IMR-90 (cell line): ENCODE measurements at regions not wholly inside any gene's neighbourhood (a gene's known extent, or its start where the extent isn't known, plus 50 kb on each side); places are given as distances from the start of the nearest gene placed in this dataset.
A peak's percentile ranks its signal among the peaks of the same experiment; 100 is the strongest.

Experiments
- BHLHE40 ChIP-seq: fragments of 150-350 bp; IDR thresholded peaks from 2 replicates; pipeline ENCODE4 v1.6.1; 2016; ENCODE audit warnings: mild to moderate bottlenecking, low read depth, low read length
- CEBPB ChIP-seq: IDR thresholded peaks from 2 replicates; pipeline ENCODE4 v1.6.1; 2012; ENCODE audit warnings: low read depth, low read length, improper control_type of control experiment
- CHD1 ChIP-seq: IDR thresholded peaks from 2 replicates; pipeline ENCODE4 v1.6.1; 2012; ENCODE audit warnings: low read depth, low read length, improper control_type of control experiment
- FOS ChIP-seq: fragments of 150-350 bp; IDR thresholded peaks from 2 replicates; pipeline ENCODE4 v1.6.1; 2016; ENCODE audit warnings: low read depth, low read length
- MAFK ChIP-seq: IDR thresholded peaks from 2 replicates; pipeline ENCODE4 v1.6.1; 2012; ENCODE audit warnings: low read depth, low read length, improper control_type of control experiment
- MXI1 ChIP-seq: IDR thresholded peaks from 2 replicates; pipeline ENCODE4 v1.6.1; 2012; ENCODE audit warnings: low read depth, mild to moderate bottlenecking, low read length, moderate library complexity, borderline replicate concordance
- NFE2L2 ChIP-seq: fragments of 150-350 bp; IDR thresholded peaks from 2 replicates; pipeline ENCODE4 v1.6.1; 2016; ENCODE audit warnings: low read depth, mild to moderate bottlenecking, low read length
- POLR2A ChIP-seq: IDR thresholded peaks from 2 replicates; pipeline ENCODE4 v1.6.1; 2012; ENCODE audit warnings: mild to moderate bottlenecking, low read depth, low read length
- RAD21 ChIP-seq: IDR thresholded peaks from 2 replicates; pipeline ENCODE4 v1.6.1; 2012; ENCODE audit warnings: low read length, improper control_type of control experiment
- RCOR1 ChIP-seq: IDR thresholded peaks from 2 replicates; pipeline ENCODE4 v1.6.1; 2012; ENCODE audit warnings: mild to moderate bottlenecking, low read length, improper control_type of control experiment; ENCODE audit not compliant: insufficient replicate concordance
- RFX5 ChIP-seq: IDR thresholded peaks from 2 replicates; pipeline ENCODE4 v1.8.0; 2012; ENCODE audit warnings: low read depth, mild to moderate bottlenecking, low read length, moderate library complexity
- SMC3 ChIP-seq: fragments of 150-350 bp; IDR thresholded peaks from 2 replicates; pipeline ENCODE4 v1.6.1; 2016; ENCODE audit warnings: low read depth, mild to moderate bottlenecking, antibody characterized with exemption, low read length, moderate library complexity
- TF ChIP-seq, protein P1 (sequence below): conservative IDR thresholded peaks from 2 replicates; pipeline ENCODE4 v1.5.1; 2012; ENCODE audit warnings: mild to moderate bottlenecking, low read depth, low read length, improper control_type of control experiment
- TF ChIP-seq, protein P2 (sequence below): fragments of 150-350 bp; IDR thresholded peaks from 2 replicates; pipeline ENCODE4 v1.6.1; 2017; ENCODE audit warnings: mild to moderate bottlenecking, antibody characterized with exemption, low read length, low read depth

DNA sequence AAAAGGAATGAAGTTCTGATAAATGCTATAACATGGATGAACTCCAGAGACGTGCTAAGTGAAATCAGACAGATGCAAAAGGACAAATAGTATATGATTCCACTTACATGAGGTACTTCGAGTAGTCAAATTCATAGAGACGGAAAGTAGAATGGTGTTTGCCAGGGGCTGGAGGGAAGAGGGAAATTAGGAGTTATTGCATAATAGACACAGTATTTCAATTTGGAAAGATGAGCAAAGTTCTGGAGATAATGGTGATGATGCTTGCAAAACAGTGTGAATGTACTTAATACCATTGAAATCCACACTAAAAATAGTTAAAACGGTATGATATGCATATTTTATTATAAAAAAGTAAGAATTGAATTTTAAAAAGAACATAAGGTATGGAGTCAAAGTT is 84.9 kb upstream of the STXBP5 start:
- TF ChIP-seq POLR2A (no peak), NFE2L2 (no peak), RAD21 (no peak), BHLHE40 (no peak), MXI1 (no peak), SMC3 (no peak), CEBPB (peak; percentile 44), FOS (no peak), MAFK (no peak), CHD1 (no peak), RCOR1 (no peak), RFX5 (no peak)
- TF ChIP-seq, protein P1, sequence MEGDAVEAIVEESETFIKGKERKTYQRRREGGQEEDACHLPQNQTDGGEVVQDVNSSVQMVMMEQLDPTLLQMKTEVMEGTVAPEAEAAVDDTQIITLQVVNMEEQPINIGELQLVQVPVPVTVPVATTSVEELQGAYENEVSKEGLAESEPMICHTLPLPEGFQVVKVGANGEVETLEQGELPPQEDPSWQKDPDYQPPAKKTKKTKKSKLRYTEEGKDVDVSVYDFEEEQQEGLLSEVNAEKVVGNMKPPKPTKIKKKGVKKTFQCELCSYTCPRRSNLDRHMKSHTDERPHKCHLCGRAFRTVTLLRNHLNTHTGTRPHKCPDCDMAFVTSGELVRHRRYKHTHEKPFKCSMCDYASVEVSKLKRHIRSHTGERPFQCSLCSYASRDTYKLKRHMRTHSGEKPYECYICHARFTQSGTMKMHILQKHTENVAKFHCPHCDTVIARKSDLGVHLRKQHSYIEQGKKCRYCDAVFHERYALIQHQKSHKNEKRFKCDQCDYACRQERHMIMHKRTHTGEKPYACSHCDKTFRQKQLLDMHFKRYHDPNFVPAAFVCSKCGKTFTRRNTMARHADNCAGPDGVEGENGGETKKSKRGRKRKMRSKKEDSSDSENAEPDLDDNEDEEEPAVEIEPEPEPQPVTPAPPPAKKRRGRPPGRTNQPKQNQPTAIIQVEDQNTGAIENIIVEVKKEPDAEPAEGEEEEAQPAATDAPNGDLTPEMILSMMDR: no peak
- TF ChIP-seq, protein P2, sequence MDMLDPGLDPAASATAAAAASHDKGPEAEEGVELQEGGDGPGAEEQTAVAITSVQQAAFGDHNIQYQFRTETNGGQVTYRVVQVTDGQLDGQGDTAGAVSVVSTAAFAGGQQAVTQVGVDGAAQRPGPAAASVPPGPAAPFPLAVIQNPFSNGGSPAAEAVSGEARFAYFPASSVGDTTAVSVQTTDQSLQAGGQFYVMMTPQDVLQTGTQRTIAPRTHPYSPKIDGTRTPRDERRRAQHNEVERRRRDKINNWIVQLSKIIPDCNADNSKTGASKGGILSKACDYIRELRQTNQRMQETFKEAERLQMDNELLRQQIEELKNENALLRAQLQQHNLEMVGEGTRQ: no peak
